B cell (primary cell): ENCODE measurements at regions not wholly inside any gene's neighbourhood (a gene's known extent, or its start where the extent isn't known, plus 50 kb on each side); places are given as distances from the start of the nearest gene placed in this dataset.

Experiments used
- ATAC-seq: fragments of 200-7000 bp; cut with Tn5 transposase; one replicate; pipeline ENCODE4 v1.10.0; 2021; ENCODE audit warnings: low read depth, mild to moderate bottlenecking, moderate number of reproducible peaks, moderate library complexity
- CTCF ChIA-PET: fragments of 350-600 bp; sonication (Branson Sonifier 250); formaldehyde crosslinking; loops from one replicate; lab custom pipeline; 2021; ENCODE audit warnings: antibody characterized with exemption, inconsistent platforms; lab: Charles Lee
- POLR2A ChIA-PET: fragments of 350-600 bp; sonication (Branson Sonifier 250); formaldehyde crosslinking; loops from one replicate; lab custom pipeline; 2021; ENCODE audit warnings: antibody characterized with exemption; lab: Charles Lee
- DNase-seq: peaks from one replicate; pipeline ENCODE4 v3.0.0; 2013
- H2AFZ ChIP-seq: 2 replicates; pipeline ENCODE4 v1.6.1; 2012; ENCODE audit warnings: mild to moderate bottlenecking, low read depth, low read length; ENCODE audit not compliant: insufficient read depth, poor library complexity, severe bottlenecking
- H3K27ac ChIP-seq, 2 donors: 1 replicate in 1 of 2; 2 replicates in 1 of 2; pipeline ENCODE4 v1.5.1; 2012 to 2013; ENCODE audit warnings: low read length in 2 of 2, mild to moderate bottlenecking in 2 of 2, moderate library complexity in 1 of 2
- H3K27me3 ChIP-seq, 4 experiments: fragments of 200-600 bp in 1 of 4; sonication (generic) in 1 of 4; replicated peaks in 1 of 4; 1 replicate in 2 of 4; 2 replicates in 2 of 4; pipeline versions ENCODE4 v1.6.1 to v1.7.0; 2013 to 2016; ENCODE audit warnings: low read length in 3 of 4, mild to moderate bottlenecking in 2 of 4, mixed read lengths in 1 of 4, moderate library complexity in 1 of 4; ENCODE audit not compliant: insufficient read depth in 4 of 4, control insufficient read depth in 3 of 4; ENCODE audit errors: control extremely low read depth in 1 of 4
- H3K36me3 ChIP-seq, 2 experiments: replicated peaks in 1 of 2; 1 replicate in 1 of 2; 2 replicates in 1 of 2; pipeline versions ENCODE4 v1.6.1 to v1.7.1; 2013; ENCODE audit warnings: low read length in 1 of 2; ENCODE audit not compliant: insufficient read depth in 2 of 2, control insufficient read depth in 1 of 2; ENCODE audit errors: control extremely low read depth in 1 of 2, extremely low read depth in 1 of 2
- H3K4me1 ChIP-seq, 2 donors: fragments of 200-600 bp in 1 of 2; sonication (generic) in 1 of 2; 1 replicate in 1 of 2; 2 replicates in 1 of 2; pipeline versions ENCODE4 v1.5.1 to v1.6.1; 2013 to 2017; ENCODE audit warnings: low read length in 2 of 2; ENCODE audit not compliant: control insufficient read depth in 2 of 2, insufficient read depth in 2 of 2
- H3K4me2 ChIP-seq: replicated peaks from 2 replicates; pipeline ENCODE3; 2012; ENCODE audit warnings: mild to moderate bottlenecking, low read depth, low read length; ENCODE audit not compliant: poor library complexity, severe bottlenecking
- H3K4me3 ChIP-seq, 5 experiments: fragments of 200-600 bp in 1 of 5; sonication (generic) in 1 of 5; 1 replicate in 3 of 5; 2 replicates in 2 of 5; pipeline versions ENCODE4 v1.5.1 to v1.7.0; 2011 to 2016; ENCODE audit warnings: low read length in 4 of 5, mild to moderate bottlenecking in 4 of 5, low read depth in 2 of 5, control low read depth in 1 of 5, moderate library complexity in 1 of 5; ENCODE audit not compliant: insufficient read depth in 1 of 5; ENCODE audit errors: control extremely low read depth in 1 of 5, extremely low read depth in 1 of 5
- H3K79me2 ChIP-seq: fragments of 200-600 bp; sonication (generic); one replicate; pipeline ENCODE4 v1.6.0; 2016; ENCODE audit warnings: low read length; ENCODE audit not compliant: control insufficient read depth, insufficient read depth
- H3K9ac ChIP-seq: fragments of 200-600 bp; sonication (generic); 2 replicates; pipeline ENCODE4 v1.6.1; 2017; ENCODE audit warnings: mild to moderate bottlenecking, low read length, moderate library complexity
- H3K9me3 ChIP-seq, 3 donors: one replicate each; pipeline versions ENCODE4 v1.6.1 to v1.7.1; 2013; ENCODE audit warnings: low read length in 2 of 3; ENCODE audit not compliant: control insufficient read depth in 2 of 3, insufficient read depth in 1 of 3; ENCODE audit errors: control extremely low read depth in 1 of 3
- H4K20me1 ChIP-seq: 2 replicates; pipeline ENCODE4 v1.6.0; 2012; ENCODE audit warnings: mild to moderate bottlenecking, low read length; ENCODE audit not compliant: insufficient read depth, control insufficient read depth, poor library complexity, severe bottlenecking
- H3K27ac Mint-ChIP-seq: one replicate; pipeline ENCODE4 v1.8.0; 2021; ENCODE audit warnings: mixed read lengths
- H3K27me3 Mint-ChIP-seq: one replicate; pipeline ENCODE4 v1.8.0; 2021; ENCODE audit warnings: mixed read lengths
- H3K4me1 Mint-ChIP-seq: one replicate; pipeline ENCODE4 v1.8.0; 2021; ENCODE audit warnings: mixed read lengths
- H3K4me3 Mint-ChIP-seq: one replicate; pipeline ENCODE4 v1.8.0; 2021; ENCODE audit warnings: mixed read lengths
- H3K9me3 Mint-ChIP-seq: one replicate; pipeline ENCODE4 v1.8.0; 2022; ENCODE audit warnings: mixed read lengths; ENCODE audit not compliant: insufficient read depth
- CTCF ChIP-seq: fragments of 200-600 bp; IDR thresholded peaks from one replicate; pipeline ENCODE4 v1.8.0; 2022; ENCODE audit warnings: antibody characterized with exemption, mild to moderate bottlenecking
- EZH2 ChIP-seq: IDR thresholded peaks from 2 replicates; pipeline ENCODE4 v1.6.1; 2012; ENCODE audit warnings: borderline replicate concordance, low read depth, mild to moderate bottlenecking, moderate library complexity, low read length; ENCODE audit not compliant: insufficient read depth, poor library complexity, severe bottlenecking
- WGBS: methylation state at CpG from one replicate; pipeline ENCODE4 v1.1.5; 2013; ENCODE audit warnings: missing lambda C conversion rate; ENCODE audit not compliant: insufficient coverage; 5-methylcytosine and 5-hydroxymethylcytosine counted together
- intact Hi-C: fragments of 100-400 bp; cut with micrococcal nuclease; formaldehyde crosslinking; loops from one replicate; pipeline ENCODE4 v1.10.0; 2022

DNA sequence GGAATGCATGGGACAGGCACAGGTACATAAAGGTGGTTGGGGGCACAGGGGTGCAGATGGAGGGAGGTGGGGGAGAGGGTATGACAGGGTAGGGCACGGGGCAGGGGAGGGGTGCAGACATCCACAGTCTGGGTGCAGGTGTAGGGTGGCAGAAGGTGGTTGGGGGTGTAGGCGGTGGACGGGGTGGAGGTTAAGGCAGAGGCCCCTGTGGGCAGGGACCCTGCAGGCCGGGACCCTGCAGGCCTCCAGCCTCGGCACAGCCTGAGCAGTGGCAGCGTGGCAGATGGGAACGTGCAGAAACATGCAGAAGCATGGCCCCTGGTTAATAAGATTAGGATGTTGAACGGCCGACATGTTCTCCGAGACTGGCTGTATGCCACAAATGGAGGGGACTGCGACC is 115.2 kb downstream of the RBFOX3 start:
- ChIA-PET POLR2A (no interaction called here), CTCF (no interaction called here)
- H3K4me2 ChIP-seq = no peak overlapping the region
- peaks cover 0 to 26% (median 0%) of the 10 kb centered on the region in 3 donors for H3K9me3 ChIP-seq
- DNase-seq = no peak
- Mint-ChIP-seq H3K9me3 (peaks cover 4% of the 10 kb centered on the region), H3K4me1 (no peaks in the 10 kb centered on the region), H3K27ac (no peak overlapping the region), H3K27me3 (peaks cover 20% of the 10 kb centered on the region), H3K4me3 (no peak overlapping the region)
- no peak for TF ChIP-seq EZH2
- TF ChIP-seq CTCF = no peak
- no peaks in the 10 kb centered on the region for H4K20me1 ChIP-seq
- H3K27me3 ChIP-seq = peaks cover 0 to under 1% (median 0%) of the 10 kb centered on the region in 4 experiments
- 90% methylated on average over 11 of the region's 11 CpGs for WGBS
- intact Hi-C loops = no loop called here
- no peaks in the 10 kb centered on the region for H3K79me2 ChIP-seq
- no peaks in the 10 kb centered on the region for H3K36me3 ChIP-seq
- no peak for ATAC-seq
- H3K4me3 ChIP-seq = no peak overlapping the region
- no peak overlapping the region for H3K9ac ChIP-seq
- H3K27ac ChIP-seq = no peak overlapping the region
- no peak overlapping the region for H2AFZ ChIP-seq
- H3K4me1 ChIP-seq = no peaks in the 10 kb centered on the region

- peaks cover 4% of the 10 kb centered on the region for H3K9me3 Mint-ChIP-seq
- DNase-seq = no peak
- no peak overlapping the region for H3K4me2 ChIP-seq
- H2AFZ ChIP-seq = no peak overlapping the region
- H3K9ac ChIP-seq = no peak overlapping the region
- ChIA-PET POLR2A (no interaction called here), CTCF (no interaction called here)
- H3K4me3 Mint-ChIP-seq = no peak overlapping the region
- no peaks in the 10 kb centered on the region for H4K20me1 ChIP-seq
- no peak overlapping the region for H3K4me3 ChIP-seq
- no peaks in the 10 kb centered on the region for H3K4me1 ChIP-seq
- intact Hi-C loops = no loop called here
- TF ChIP-seq EZH2 (no peak), CTCF (no peak)
- no peak overlapping the region for H3K27ac Mint-ChIP-seq
- no peak overlapping the region for H3K27ac ChIP-seq
- H3K9me3 ChIP-seq = peaks cover 0 to 26% (median 0%) of the 10 kb centered on the region in 3 donors
- H3K36me3 ChIP-seq = no peaks in the 10 kb centered on the region
- peaks cover 0 to 13% (median 0%) of the 10 kb centered on the region in 4 experiments for H3K27me3 ChIP-seq
- no peaks in the 10 kb centered on the region for H3K79me2 ChIP-seq
- no peak for ATAC-seq
- peaks cover 32% of the 10 kb centered on the region for H3K27me3 Mint-ChIP-seq
- WGBS = no CpG with 5 or more reads among the region's 3 CpGs
- H3K4me1 Mint-ChIP-seq = no peaks in the 10 kb centered on the region
These were observed 119.8 kb downstream of the RBFOX3 start for GRCh38 chr17:79491006-79491405.
